NB4 (cell line): ENCODE measurements at regions not wholly inside any gene's neighbourhood (a gene's known extent, or its start where the extent isn't known, plus 50 kb on each side); places are given as distances from the start of the nearest gene placed in this dataset.

Experiments
- MYC ChIP-seq: IDR thresholded peaks from 2 replicates; pipeline ENCODE4 v1.6.1; 2011; ENCODE audit warnings: low read depth, low read length
- POLR2A ChIP-seq: IDR thresholded peaks from 2 replicates; pipeline ENCODE4 v1.6.1; 2011; ENCODE audit warnings: mild to moderate bottlenecking; ENCODE audit not compliant: insufficient read length; ENCODE audit errors: extremely low read depth
- TF ChIP-seq, protein P1 (sequence below): IDR thresholded peaks from one replicate; pipeline ENCODE4 v1.5.1; 2012; ENCODE audit warnings: low read depth, low read length
- TF ChIP-seq, protein P2 (sequence below): IDR thresholded peaks from 2 replicates; pipeline ENCODE4 v1.6.1; 2011; ENCODE audit warnings: low read depth, low read length

DNA sequence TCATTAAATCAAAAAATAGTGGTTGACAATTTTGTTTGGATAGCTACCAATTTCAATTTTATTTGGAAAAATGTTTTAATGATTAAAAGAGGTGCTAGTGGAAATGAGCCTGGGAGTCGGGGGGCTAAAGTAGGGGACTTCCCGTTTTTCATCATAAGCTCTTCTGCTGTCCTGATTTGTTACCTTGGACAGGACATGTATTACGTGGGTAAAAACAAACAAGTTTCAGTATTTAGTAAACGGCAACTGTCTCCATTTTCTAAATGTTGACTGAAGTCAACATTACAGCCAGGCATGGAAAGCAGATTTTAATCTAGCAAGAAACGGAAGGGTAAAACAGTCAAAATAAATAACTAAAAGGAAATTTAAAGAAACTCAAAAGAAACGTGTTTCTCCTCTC is 212.3 kb upstream of the GRAMD2B start:
- TF ChIP-seq, protein P1, sequence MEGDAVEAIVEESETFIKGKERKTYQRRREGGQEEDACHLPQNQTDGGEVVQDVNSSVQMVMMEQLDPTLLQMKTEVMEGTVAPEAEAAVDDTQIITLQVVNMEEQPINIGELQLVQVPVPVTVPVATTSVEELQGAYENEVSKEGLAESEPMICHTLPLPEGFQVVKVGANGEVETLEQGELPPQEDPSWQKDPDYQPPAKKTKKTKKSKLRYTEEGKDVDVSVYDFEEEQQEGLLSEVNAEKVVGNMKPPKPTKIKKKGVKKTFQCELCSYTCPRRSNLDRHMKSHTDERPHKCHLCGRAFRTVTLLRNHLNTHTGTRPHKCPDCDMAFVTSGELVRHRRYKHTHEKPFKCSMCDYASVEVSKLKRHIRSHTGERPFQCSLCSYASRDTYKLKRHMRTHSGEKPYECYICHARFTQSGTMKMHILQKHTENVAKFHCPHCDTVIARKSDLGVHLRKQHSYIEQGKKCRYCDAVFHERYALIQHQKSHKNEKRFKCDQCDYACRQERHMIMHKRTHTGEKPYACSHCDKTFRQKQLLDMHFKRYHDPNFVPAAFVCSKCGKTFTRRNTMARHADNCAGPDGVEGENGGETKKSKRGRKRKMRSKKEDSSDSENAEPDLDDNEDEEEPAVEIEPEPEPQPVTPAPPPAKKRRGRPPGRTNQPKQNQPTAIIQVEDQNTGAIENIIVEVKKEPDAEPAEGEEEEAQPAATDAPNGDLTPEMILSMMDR = no peak
- TF ChIP-seq, protein P2, sequence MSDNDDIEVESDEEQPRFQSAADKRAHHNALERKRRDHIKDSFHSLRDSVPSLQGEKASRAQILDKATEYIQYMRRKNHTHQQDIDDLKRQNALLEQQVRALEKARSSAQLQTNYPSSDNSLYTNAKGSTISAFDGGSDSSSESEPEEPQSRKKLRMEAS = no peak
- TF ChIP-seq POLR2A (no peak), MYC (no peak)
